ENCODE measurements at regions not wholly inside any gene's neighbourhood (a gene's known extent, or its start where the extent isn't known, plus 50 kb on each side); places are given as distances from the start of the nearest gene placed in this dataset.

GRCh38 chr1:213773975-213774374 is 213.8 kb upstream of the PROX1 start:
- TF ChIP-seq CTCF (IDR thresholded peaks at IDR 0.05) = no peak
- no peak for TF ChIP-seq POLR2AphosphoS5 (IDR thresholded peaks at IDR 0.05; ENCODE audit: low read depth, low read length)
- TF ChIP-seq REST (IDR thresholded peaks at IDR 0.05; ENCODE audit: insufficient read depth in 1 of 2, low read depth in 2 of 2, low read length in 1 of 2) = no peak
- TF ChIP-seq TCF7L2 (IDR thresholded peaks at IDR 0.05; ENCODE audit: low read depth, low read length) = no peak

Measured in Panc1 (cell line).